Superior temporal gyrus (tissue), 1 donor: ENCODE measurements at regions not wholly inside any gene's neighbourhood (a gene's known extent, or its start where the extent isn't known, plus 50 kb on each side); places are given as distances from the start of the nearest gene placed in this dataset.

Experiments used
- DNase-seq: peaks from one replicate; pipeline ENCODE4 v3.0.0-alpha.2; 2016; ENCODE audit errors: extremely low spot score

DNA sequence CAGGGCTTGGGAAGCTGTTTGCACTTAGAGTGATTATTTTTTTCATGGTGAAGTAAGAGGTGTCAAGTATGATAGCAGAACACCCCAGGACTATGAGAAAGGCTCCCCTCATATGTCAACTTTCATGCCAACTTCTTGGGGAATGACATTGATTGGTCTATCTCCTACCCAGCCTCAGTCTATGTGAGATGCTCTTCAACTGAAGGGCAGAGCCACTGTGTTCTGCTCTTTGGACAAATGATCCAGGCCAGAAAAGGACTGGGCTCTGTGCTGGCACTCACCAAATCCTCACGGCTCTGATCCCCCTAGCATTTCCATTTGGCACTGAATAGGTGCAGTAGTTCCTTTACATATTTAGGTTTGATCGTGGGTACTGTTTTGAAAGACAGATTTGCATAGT, 151.1 kb downstream of the DMRT2 start:
- DNase-seq: no peak

DNA sequence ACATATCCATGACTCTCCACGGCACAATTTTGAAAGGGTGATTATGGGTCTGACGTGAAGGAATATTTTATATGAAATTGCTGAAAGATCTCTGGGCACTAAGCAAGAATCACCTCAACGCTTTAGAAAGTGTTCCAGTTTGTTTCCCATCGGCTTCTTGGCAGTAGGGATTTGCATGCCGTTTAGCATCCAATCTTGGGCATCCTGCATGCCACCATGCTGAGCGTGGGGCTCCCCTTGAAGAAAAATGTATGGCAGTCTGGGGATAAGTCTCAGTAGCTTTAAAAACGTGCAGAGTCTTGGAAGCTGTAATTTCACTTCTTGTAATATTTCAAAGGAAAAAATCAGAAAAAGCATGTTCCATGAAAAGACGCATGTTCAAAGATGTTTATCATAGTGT, 151.7 kb downstream of the DMRT2 start:
- DNase-seq: no peak

DNA sequence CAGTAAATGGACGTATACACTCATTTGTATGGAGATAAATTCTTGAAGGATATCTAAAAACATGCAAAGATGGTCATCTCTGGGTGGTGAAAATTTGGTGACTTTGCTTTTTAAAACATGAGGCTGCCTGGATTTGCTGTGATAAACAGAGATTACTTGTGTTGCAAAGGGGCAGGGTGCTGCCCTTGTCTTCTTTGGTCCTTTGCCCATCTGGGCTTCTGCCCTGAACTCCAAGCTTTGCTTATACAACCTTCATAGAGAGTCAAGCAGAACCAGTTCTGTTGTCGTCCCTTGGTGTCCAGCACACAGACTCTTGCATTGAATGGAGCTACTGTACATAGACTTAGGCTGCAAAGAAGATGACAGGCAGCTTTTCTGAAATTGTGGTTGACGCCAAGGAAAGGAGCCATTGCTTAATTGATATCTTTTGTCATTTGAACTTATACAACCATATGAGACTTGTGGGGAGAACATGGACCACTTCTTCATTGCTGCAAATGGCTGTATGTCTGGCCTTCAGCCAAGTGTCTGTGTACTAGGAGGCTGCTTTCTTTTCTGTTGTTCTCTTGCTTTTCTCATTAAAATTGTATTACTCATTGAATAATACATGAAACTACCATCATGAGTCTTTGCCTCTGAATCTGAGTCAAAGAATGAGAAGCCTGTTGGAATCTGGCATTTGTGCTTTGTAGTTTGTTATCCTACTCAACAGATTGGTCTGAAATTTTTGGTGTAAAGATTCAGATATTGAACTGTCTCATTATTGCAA, 152.5 kb downstream of the DMRT2 start:
- DNase-seq: no peak

DNA sequence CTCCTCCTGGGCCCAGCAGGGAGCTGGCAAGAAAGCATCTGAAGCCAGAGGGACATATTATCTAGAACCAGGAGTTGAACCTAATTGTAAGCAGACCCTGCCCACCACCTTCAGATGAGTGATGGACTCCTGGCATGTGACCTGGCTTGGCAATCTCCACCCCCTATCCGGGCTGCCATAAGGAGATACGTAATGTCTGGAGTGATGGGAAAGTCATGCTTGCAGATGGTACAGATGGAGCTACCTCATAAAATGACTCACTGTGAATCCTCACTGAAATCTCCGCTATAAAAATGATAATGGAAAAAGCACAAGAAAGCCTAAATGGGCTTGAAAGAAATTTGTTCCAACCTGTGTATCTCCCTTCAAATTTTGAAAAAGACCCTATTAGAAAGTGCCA, 157.5 kb downstream of the DMRT2 start:
- DNase-seq: no peak

DNA sequence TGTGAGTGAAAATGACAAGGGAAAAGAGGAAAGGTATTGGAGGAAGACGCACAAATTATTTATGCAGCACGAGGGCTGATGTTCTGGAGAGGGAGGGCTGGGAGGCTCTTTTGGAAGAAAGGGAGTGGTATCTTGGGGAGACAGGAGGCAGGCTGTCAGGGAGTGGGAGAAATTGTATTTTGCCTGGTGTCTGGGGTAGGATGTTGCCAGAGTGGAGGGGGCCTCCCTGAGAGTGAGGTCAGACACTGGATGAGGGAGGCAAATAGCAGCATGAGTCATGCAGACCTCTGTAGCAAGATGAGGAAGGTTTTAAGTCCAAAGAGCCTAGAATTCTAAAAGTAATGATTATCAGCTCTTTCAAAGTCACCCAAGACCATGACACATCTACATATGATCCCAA, 158.0 kb downstream of the DMRT2 start:
- no peak for DNase-seq

DNA sequence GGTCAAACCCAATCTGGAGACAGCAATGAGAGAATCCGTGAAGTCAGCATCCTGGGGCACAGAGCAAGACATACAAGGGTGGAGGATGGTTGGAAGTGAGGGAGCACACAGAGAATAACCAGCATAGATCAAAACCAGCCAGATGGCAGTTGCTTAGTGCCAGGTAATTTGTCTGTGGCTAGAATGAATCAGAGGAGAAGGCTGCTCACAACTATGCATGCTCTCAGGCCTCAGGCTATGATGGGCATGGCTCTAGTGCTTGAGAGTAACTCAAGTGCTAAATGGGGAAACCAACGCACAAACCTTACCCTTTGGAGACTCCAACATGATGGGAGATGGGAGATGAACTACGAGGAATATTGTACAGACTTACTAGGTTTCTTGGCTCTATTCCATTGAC, 160.8 kb downstream of the DMRT2 start:
- DNase-seq: no peak

DNA sequence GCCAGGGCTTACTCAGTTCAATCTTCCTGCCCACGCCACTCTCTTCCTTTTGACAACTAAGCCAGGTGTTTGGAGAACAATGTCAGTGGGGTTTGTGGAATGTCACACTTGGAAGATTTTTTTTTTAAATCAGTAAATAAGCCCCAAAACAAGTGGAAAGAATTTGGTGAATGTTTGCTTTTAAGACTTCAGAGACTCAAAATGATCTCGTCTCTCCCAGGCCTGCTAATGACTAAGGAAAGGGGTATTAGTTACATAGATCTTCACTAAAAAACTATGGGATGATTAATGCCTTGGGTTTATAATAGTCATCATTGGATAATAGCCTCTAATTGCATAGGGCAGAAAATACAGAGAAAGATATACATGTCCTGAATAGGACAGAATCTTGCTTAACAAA, 166.4 kb downstream of the DMRT2 start:
- no peak for DNase-seq

DNA sequence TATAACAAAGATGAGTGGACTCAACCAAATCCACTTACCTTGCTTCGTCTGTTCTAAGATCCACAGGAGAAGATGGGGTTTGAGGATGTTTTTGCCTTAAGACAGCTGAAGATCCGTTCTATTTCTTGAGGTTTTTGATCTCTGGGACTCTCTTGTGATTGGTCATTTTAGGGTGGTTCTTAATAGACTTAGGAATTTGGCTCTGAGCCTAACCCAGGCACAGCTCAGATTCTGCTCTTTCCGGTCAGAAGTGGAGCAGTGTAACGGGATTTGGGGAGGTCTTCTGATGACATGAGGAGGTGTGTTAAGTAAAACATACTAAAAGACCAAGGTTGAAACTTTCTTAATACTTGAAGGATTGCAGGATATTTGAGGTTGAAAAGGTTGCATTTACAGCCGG, 166.9 kb downstream of the DMRT2 start:
- no peak for DNase-seq

DNA sequence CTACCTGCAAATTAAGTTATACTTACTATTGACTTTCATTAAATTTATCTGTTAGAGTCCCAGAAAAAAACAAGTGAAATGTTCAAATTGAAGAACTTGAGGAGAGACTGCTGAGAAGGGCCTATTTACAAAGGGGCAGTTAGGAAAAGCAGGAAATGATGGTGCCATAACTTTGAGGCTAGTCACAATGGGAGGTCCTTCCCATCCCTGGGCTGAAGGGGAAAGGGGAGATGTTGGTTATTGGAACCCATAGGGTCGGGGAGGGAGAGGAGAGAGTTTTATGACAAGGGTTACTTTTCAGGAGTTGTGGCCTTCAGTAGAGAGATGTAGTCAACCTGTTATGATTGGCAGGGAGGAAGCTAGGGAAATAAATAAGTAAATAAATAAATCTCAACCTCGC, 169.1 kb downstream of the DMRT2 start:
- no peak for DNase-seq

DNA sequence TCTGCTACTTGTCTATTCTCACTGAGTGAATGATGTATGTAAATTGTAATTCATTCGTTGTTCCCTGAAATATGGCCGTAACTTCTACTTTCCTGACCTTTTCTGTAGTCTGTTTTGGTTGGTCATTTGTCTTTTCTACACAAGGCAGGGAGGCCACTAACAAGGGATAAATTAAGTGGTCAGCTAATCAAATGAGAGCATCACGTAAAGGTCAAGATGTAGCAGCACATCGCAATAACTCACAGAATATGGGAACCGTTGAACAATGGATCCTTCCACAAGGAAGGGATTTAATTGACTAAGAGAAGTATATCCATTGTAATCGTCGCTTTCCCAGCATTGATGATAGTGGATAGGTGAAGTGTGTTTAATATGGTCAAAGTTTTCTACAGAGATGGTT, 171.1 kb downstream of the DMRT2 start:
- DNase-seq: no peak

DNA sequence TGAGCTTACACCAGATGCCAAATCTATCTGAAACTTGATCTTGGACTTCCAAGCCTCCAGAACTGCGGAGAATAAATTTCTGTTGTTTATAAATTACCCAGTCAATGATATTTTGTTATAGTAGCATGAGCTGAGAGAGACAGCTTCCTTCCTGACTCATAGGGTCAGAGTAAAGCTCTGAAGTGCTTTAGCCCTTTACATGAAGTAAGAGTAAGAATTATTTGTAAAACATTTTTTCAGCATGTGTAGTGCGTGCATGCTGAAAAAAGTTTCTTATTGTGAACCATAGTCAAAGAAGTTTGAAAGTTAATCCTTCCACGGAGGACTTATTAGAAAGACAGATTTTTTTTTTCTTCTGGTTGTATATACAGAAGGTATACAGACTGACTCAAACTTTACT, 172.4 kb downstream of the DMRT2 start:
- no peak for DNase-seq

DNA sequence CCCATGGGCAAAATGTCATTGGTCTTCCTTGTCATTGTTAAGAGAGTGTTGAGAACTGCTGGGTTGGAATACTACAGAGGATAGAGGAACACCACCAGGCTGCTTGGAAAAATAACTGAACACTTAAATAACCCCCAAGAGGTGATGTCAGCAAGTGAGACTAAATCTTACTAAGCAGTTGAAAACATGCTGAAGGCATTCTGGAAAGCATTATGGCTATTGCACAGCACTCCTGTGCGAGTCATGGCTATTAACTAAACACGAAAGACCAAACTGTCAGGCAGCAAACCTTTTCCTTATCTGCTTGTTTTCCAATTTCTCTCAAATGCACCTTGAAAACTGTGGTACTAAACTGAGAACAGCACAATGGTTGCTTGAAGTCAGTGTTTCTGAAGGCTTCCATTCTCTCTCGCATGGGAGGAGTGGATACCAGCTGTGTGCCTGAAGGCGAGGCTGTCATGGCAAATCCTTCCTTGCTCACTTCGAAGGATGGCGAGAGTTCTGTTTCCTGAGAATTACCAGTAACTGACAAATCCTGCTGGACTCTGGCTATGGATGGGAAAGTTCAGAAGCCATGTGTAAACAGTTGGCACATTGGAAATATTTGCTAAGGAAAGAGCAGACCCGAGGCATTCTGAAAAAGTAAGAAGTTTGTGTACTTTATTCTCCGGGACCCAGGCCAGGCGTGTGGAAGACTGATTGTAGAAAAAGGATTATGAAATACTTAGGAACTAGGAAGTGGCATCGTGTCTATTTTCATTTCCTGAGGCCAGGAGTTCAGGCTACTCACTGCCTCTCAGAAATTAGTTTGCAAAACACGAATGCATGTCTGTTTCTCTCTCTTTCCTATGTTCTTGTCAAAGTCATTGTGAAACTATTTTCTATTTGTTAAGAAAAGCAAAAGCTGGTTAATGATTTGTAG, 182.1 kb downstream of the DMRT2 start:
- no peak for DNase-seq

DNA sequence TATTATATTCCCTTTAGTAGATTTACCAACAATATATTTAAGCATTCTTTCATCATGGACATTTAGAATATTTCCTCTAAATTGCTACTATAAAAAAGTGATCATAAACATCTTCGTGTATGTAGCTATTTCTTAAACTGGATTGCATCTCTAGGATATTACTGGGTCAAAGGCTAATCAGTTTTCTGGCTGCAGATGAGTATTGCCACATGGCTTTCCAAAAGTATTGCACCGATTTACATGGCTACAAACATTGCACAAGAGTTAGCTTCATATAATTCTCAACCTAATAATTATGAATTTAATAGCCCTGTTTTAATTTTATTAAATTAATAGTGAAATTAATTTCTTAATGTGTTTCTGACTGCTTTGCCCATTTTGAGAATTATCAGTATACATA, 183.4 kb downstream of the DMRT2 start:
- no peak for DNase-seq

DNA sequence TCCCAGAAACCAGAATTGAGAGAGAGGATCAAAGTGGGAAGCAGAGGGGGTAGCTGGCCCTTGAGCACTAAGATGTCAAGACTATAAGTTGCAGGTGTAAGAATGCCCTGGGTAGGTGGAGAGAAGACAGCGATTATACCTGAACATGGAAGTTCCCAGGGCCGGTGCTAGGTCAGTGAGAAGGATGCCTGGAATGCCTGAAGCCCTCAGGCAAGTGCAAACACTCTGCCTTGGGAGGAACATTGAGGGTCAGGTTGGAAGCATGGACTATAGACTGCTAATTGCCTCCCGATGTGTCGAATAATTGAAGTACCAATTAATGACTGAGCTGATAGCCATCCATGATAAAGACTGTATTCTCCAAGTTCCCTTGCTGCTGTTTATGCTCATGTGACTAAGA, 185.5 kb downstream of the DMRT2 start:
- no peak for DNase-seq

DNA sequence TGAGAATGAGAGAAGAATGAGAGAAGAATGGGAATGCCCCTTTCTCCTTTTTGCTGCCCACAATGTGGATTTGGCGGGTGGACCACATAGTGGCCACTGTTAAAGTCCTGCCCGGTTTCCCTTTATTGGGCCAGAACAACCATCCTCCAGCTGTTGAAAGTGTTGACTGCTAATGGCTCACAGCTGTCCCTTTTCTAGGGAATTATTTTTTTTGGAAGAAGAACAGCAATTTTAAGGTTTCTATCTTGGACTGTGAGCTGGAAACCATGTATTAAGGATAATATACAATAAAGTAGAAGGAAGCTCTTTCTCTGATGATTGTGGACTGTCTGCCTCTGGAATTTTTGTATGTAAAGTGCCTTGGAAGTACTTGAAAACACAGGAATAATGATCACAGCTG, 185.9 kb downstream of the DMRT2 start:
- no peak for DNase-seq

DNA sequence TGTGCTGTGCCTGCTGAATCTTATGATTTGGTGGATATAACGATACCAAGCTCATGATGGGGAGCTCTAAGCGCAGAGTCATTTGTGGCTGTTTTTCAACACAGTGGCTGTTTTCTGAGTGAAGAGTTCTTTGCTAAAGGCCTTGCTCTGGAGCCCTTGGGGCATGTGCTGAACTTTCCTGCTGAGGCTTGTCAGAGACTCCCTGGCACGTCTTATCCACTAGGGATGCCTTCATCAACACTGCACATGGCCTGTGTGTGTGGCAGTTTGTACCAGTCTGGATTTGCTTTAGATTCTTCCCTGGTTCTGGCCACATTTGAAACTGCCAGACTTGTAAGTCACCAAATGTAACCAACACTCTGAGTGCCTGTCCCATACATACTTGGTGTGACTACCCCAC, 188.2 kb downstream of the DMRT2 start:
- no peak for DNase-seq

DNA sequence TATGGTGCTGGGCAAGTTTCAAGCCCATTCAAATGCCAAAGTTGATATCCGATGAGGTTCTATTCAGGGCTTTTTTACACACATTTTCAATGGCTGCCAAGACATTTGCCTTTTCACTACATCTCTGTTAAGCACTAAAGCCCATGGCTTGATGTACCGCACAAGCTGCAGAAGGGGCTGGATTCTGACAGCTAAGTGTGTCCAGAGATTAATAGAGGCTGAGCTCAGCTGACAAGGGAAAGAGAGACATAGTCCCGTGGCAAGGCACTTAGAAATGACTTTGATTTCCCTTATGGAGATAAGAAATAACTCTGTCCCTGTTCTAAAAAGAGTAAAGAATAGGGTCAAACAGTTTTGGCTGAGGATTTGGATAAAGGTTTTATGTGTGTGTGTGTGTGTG, 198.6 kb downstream of the DMRT2 start:
- no peak for DNase-seq

DNA sequence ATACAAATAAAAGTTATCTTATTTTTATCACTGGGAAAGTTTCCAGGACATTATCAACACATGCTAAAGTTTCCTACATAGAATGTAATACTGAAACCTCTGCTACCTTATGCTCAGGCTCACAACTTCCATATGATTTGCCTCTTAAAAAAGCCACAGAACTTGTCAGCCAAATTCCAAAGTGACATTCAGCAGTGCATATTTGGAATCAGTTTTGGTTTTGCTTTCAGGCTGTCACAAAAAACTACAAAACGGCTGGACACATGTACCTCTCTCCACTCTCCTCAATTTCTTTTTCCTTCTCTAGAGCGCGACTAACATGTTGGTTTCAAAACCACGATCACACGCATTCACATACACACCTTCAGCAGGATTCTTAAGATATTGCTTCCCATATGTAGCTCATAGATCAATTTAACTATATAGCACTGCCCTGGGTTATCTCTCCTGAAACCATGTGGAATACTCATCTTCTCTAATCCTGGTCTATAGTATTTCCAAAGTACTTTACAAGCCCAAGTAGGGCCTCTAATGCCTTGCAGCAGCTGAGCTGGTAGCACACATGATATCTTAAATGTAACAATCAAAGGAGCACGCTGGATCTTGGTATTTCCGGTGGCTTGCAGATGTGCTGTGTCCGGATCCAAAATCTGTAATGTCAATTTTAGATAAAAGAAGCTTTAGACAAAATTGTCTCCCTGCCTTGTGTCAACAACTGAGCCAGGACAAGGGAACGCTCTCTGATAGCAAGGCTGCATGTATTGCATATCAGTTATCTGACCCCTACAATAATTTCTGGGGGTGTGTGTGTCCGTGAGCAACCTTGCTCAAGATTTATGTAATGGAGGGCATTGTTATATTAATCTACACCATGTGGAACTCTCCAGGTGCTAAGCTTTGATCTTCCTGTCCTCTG, 203.2 kb downstream of the DMRT2 start:
- DNase-seq: no peak

DNA sequence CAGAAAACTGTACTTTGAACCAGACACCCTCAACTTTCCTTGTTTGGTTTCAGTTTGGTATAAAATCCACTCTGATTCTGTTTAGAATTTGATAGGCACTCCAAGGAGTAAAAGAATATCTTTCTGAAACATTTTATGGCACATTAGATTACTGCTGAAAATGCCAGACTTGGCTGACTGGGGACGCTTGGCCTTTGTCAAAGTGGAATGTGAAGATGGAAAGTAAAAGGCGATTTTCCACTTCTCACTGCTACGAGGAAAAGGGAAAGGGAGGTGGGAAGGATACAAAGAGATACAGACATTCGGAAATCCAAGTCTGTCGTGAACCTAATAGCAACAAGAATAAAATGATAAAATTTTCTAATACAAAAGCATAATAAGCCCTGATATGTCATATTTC, 203.9 kb downstream of the DMRT2 start:
- DNase-seq: no peak

DNA sequence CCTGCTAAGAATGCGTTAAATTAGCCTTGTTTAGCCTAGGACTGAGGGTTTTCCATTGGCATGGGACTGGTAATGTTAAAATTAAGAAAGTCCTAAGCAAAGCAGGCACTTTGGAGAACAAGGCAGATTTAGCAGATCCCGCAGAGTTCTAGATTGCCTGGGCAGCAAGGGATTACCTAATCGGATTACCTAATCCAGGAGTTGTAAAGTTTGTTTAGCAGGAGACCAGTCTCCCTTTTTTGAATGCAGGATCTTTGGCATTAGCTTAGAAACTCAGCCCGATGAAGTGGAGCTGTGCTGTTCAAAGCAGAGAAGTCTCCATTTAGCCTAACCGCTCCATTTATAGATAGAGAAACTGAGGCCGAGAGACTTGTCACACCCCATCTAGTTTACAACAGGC, 206.0 kb downstream of the DMRT2 start:
- no peak for DNase-seq

DNA sequence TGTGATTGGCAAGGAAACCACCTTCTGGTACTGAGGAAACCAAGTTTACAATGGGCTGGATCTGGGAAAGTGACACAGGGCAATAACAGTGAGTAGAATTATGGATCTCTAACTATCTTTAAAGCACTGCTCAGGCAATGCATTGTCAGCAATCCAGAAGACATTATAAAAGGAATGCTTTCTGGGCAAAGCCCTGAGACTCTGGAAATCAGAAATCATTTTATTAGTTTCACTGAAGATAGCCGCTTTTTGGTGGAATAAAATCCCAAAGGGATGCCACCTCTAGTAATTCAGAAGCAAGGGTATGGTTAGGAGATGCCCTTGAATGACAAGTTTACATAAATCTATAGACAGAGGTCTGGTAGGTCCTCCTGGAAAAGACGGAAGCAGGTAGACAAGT, 211.1 kb downstream of the DMRT2 start:
- no peak for DNase-seq
